ENCODE measurements at regions not wholly inside any gene's neighbourhood (a gene's known extent, or its start where the extent isn't known, plus 50 kb on each side); places are given as distances from the start of the nearest gene placed in this dataset.
"Not testable (repeated sequence)": the region's sequence is repeated elsewhere in the genome, so short reads cannot be mapped to it uniquely, and the experiment has no call there.

- DNase-seq = no peak
These were observed 179.2 kb downstream of the EDEM1 start for GRCh38 chr3:5366746-5367145.

DNA sequence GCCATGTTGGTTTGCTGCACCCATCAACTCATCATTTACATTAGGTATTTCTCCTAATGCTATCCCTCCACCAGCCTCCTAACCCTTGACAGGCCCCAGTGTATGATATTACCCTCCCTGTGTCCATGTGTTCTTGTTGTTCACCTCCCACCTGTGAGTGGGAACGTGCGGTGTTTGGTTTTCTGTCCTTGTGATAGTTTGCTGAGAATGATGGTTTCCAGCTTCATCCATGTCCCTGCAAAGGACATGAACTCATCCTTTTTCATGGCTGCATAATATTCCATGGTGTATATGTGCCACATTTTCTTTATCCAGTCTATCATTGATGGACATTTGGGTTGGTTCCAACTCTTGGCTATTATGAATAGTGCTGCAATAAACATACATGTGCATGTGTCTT lies 184.0 kb downstream of the EDEM1 start:
- not testable (repeated sequence) for DNase-seq

GRCh38 chr3:5376761-5377160 lies 189.3 kb downstream of the EDEM1 start:
- DNase-seq = no peak

- DNase-seq = not testable (repeated sequence)
These were observed 191.8 kb downstream of the EDEM1 start for GRCh38 chr3:5379266-5379665.

- not testable (repeated sequence) for DNase-seq
These were observed 196.2 kb downstream of the EDEM1 start for GRCh38 chr3:5383486-5384263.

GRCh38 chr3:5384557-5385236 lies 197.2 kb downstream of the EDEM1 start:
- DNase-seq = no peak

DNA sequence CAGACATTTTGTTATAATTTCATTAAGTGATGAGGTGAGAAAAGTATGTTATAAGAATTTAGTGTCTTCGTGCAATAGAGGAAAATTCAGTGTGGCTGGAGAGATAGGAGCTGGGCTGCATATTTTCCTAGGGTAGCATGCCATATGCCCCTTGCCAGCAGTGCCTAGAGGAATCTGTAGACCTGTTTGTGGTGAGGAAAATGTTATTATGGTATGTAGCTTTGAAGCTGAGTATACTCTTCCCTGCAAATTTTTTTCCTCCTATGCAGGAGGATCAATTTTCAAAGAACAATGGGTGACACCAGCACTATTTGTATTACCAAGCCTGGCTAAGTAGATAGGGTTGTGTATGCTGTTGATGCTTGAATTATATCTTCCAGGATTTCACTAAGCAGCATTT lies 200.6 kb downstream of the EDEM1 start:
- no peak for DNase-seq

GRCh38 chr3:5389057-5389456 lies 201.6 kb downstream of the EDEM1 start:
- DNase-seq = no peak

GRCh38 chr3:5390221-5390620 lies 202.7 kb downstream of the EDEM1 start:
- no peak for DNase-seq

GRCh38 chr3:5390936-5391625 lies 203.6 kb downstream of the EDEM1 start:
- no peak for DNase-seq

GRCh38 chr3:5401002-5401401 lies 213.5 kb downstream of the EDEM1 start:
- no peak for DNase-seq

- no peak for DNase-seq
These were observed 217.2 kb downstream of the EDEM1 start for GRCh38 chr3:5404718-5405117.

- DNase-seq = no peak
These were observed 224.3 kb downstream of the EDEM1 start for GRCh38 chr3:5411786-5412185.

DNA sequence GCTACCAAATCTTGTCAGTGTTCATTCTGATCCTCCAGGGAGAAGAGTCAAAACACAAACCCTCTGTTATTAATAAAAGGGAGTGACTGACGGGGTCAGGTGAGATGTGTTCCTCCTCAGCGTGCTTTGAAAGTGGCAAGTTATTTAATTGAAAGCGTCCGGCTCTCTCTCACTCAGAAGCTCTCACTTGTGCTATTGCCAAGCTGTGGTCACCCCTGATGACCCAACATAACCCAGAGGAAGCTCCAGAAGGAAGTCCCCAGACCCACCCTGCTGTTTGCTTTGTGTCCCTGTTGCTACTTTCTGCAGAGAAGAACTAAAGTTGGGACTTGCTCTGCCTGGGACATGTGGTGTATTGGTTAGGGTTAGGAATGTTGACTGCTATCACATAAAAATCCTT lies 235.6 kb downstream of the EDEM1 start:
- DNase-seq = no peak

- DNase-seq = no peak
These were observed 236.0 kb downstream of the EDEM1 start for GRCh38 chr3:5423523-5423922.

- DNase-seq = no peak
These were observed 237.9 kb downstream of the EDEM1 start for GRCh38 chr3:5425371-5425770.

DNA sequence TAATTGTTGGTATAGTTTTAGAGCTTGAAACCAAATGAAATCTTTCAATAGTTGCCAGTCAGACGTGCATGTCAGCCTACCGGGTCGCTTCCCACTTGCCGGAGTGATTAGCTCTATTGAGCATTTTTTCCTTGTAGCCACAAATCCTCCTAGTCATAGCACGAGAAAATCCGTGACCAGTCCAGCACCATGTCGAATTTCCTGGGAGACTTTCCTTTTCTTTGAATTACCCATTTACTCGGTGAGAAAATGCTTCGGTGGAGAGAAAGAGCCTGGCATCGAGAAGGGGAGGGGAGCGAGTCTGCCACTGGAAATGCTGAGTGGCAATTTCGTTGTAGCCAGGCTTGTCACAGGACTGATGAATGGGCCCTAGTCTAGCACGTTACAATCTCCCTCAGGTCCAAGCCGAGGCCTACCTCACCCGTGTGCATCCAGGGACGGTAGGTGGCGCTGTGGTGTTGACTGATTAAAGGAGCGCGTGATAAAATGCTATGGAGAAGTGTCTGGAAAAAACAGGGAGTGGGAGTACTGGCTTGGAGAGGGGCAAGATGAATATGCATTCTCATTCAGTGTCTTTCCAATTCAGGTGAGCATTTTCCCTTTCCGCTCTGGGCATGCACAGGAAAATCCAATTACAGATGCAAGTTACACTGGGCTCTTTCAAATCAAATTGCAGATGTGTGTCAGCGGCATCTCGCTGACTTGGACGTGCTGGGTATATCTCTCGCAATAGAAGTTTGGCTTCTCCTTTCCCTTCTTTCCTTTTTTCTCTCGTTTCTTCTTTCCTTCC lies 238.8 kb downstream of the EDEM1 start:
- DNase-seq = peak; percentile 3

- no peak for DNase-seq
These were observed 239.5 kb downstream of the EDEM1 start for GRCh38 chr3:5427021-5427420.

DNA sequence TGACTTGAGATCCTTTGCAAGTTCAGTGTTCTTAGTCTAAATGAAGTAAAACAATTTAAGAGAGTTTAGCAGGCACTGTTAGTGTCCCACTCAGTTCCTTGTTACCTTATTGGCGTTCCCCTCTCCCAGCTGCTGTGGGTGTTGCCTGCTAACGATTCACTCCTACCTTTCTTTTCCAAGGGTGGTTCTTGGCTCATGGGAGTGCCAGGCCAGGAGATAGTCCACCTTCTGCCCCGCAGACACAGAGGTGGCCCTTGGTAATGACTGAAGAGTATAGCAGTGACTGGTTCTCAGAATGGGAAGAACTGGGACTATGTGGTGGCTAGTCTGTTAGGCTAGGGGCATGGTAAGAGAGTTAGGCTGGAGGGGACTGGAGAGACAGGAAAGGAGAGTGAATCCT lies 240.4 kb downstream of the EDEM1 start:
- no peak for DNase-seq

DNA sequence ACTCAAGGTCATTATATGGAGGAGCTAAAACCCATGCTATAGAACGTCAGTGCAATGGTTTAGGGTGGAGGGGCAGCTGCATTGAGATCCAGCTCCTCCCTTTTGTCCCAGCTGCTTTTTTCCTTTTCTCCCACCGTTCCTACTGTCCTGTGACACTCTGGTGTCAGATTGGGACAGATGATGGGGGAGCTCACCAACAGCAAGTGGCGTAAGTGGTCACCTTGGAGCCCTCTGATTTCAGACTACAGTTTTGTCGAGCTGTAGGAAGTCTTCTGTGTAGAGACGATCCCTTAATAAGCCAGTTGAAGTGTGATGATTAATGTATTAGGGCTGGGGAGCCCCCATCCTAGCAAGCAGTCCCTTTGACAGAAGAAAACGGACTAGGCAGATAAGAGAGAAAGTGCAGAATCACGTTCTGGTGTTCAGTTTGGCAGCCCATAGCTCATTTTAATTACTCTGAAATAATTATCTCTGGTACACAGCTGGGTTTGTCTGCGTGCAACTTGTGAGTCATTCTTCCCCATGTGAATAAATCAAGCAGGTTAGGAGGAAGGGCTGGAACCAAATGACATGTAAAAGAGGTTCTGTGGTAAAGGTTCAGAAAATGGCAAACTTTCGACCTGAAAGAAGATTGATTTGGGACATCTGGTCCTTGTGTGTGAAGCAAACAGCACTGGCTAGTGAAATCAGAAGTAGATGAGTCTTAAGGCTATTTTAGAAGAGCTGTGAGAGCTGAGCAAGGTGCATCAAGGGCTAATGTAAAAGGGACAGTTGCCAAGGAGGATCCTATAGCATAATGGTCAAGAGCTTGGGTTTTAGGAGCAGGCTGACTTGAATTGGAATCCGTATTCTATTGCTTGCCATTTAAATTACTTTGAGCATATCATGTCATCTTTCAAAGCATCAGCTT lies 241.4 kb downstream of the EDEM1 start:
- no peak for DNase-seq

DNA sequence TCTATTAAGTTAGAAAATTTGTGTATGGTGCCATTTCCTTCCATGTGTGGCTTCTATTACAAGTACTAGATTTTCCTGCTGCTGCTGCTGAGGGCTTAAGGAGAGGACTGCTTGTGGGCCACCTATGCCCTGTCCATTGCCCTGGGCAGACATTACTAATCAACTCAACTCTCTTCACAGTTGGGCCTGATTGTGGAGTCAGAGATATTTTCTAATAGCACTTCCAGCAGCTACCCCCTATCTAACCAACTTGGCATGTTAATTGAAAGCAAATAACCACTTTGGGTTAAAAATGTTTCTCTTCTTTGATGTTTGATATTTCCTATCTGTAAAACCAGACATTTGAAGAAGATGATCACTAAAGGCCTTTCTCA lies 242.0 kb downstream of the EDEM1 start:
- no peak for DNase-seq

GRCh38 chr3:5430701-5431100 lies 243.2 kb downstream of the EDEM1 start:
- DNase-seq = no peak
